ENCODE measurements at regions not wholly inside any gene's neighbourhood (a gene's known extent, or its start where the extent isn't known, plus 50 kb on each side); places are given as distances from the start of the nearest gene placed in this dataset.

GRCh38 chr20:62527781-62528180 lies 52.0 kb upstream of the GATA5 start:
- DNase-seq (ENCODE audit: low spot score): no peak

GRCh38 chr20:62528983-62529891 lies 53.4 kb upstream of the GATA5 start:
- no peak for DNase-seq (ENCODE audit: low spot score)

DNA sequence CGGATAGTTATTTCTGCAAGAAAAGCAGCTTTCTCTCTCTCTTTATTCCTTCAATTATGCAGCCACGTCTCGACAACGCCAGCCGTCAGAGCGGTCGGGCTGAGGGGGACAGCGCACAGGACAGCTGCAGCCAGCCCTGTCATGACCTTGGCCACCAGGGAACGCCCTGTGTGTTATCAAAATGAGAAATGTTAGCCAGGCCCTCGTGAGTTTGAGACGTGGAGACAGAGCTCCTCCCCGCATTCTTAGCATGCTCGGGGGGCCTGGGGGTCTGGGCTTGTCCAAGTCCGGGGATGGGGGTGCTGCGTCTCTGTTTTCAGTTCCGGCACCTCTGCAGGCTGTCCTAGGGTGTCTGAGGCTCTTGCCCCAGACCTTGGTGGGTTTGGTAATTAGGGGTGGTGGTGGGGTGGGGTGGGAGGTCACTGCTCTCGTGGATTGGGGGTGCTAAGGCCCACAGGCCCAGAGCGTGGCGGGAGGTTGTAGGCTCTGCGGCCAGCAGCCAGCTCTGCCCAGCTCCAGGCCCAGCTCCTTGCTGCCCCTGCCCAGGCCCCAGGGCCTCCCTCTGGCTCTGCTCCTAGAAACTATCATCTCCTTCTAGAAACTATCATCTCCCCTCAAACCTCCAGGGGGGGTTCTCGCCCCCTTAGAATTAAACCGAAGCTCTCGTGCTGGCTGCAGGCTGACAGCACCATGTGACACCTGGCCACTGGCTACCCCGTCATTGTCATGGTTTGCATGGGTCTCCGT lies 54.3 kb upstream of the GATA5 start:
- DNase-seq (ENCODE audit: low spot score): no peak

GRCh38 chr20:62530643-62531032 lies 54.8 kb upstream of the GATA5 start:
- no peak for DNase-seq (ENCODE audit: low spot score)

DNA sequence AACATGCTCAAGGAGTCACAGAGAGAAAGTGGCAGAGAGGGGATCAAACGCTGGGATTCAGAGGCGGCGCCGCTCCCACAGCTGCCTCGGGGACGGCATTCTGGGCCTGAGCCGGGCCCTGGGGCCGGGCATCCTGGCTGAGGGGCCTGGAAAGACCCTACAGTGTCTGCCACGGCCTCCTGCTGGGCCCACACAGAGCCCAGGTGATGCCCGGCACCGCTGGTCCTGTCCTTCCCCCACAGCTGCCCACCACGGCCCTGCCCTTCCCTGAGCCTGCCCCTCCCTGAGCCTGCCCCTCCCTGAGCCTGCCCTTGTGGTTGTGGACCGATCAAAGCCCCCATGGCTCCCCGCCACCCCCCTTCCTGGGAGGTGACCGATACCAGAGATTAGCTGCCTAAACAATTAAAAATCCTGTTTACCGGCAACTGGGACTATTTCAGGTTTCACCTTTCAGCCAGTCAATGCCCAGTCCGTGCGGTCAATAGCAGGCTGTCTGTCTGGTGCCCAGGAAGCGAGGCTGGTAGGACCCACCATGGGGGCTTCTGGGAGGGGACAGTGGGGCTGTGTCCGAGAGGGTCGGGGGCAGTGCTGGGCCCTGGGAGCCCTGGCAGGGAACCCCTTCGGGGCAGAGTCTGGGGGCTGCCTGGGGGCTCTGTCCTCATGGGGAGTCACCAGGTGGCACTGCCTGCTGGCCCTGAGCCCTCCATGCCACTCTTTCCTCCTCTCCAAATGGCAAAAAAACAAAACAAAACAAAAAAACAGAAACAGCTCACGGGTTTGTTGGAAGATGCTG lies 55.4 kb upstream of the GATA5 start:
- no peak for DNase-seq (ENCODE audit: low spot score)

DNA sequence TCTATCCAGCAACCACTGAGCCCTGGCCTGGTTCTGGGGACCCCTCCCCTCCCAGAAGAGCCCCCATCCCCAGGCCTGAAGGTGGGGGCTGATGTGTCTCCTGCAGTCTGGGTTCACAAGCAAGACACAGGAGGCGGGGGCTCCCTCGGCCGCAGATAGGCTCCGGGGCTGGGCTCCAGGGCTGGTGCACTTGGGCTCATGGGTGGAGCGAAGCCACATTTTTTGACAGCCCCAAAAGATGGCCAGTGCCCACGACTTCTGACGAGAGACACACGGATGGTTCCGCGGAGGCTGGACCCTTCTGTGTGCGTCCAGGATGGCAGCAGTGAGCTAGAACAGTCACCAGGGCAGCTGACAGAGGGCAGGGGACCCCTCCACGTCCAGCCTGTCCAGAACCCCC lies 57.1 kb upstream of the GATA5 start:
- DNase-seq (ENCODE audit: low spot score): no peak

DNA sequence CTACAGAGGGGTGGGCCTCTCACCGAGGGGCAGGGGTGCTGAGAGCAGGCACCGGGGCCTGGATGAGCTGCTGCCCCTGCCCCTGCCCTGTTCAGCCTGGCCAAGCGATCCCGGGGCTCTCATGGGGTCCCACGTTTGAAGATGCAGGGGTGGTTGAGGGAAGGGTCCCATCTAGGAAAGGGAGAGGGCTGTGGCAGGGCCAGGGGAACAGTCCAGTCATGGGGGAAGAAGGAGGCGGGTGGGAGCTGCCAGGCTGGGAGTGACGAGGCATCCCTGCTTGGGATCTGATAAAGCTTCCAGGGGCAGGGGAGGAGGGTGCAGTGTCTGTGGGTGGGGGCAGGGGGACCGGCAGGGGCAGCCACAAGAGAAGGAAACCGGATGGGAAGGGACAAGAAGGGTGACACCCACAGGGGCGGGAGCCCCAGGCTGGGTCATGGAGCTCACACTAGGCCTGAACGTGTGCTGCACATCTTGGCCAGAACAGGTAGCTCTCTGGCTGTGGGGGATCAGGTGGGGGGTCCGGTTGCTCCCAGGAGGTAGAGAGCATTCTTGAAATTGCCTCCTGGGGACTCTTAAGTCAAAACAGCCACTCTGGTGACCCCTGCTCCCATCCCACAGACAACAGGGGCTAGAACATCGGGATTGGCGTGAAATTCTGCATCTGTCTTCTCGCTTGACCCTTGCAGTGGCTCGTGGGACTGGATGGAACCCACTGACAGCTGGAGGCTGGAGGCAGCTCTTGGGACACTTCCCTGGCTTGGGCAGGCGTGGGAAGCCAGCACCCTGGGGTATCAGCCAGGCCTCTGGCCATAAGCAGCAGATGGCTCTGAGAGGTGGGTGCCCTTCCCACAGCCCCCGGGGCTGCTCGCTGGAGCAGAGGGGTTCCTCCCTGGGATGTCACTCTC lies 58.0 kb upstream of the GATA5 start:
- no peak for DNase-seq (ENCODE audit: low spot score)

DNA sequence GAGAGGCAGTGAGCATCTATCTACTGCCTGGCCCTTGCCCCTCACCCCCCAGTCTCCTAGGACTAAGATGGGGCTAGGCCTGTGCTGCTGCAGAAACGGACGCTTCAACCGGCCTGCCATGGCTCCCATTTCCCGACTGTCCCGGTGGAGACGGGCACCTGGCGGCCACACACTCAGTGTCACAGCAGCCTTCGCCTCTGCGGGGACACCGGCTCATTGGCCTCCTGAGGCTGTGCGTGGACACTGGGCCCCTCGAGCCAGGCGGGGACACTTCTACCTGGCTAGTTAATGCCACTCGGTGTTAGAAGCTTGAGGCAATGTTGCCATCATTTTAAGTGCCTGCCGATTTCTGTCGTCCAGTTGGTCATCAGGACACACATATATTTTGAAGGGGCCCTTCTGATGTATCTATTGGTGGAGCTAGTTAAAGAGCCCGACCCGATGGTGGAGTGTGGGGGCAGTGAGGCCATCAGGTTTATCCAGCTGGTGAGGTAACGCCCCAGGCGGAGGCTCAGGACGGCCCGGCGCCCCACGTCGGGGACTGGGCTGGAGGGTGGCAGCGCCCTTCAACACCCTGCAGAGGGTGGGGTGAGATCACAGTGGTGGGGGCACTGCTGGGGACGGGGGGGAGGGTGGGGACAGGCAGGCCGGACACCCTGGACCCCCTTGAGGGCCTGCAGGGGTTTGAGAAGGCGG lies 58.9 kb upstream of the GATA5 start:
- DNase-seq (ENCODE audit: low spot score): no peak

- no peak for DNase-seq (ENCODE audit: low spot score)
Observed at GRCh38 chr20:62535282-62535811, 59.6 kb upstream of the GATA5 start.

DNA sequence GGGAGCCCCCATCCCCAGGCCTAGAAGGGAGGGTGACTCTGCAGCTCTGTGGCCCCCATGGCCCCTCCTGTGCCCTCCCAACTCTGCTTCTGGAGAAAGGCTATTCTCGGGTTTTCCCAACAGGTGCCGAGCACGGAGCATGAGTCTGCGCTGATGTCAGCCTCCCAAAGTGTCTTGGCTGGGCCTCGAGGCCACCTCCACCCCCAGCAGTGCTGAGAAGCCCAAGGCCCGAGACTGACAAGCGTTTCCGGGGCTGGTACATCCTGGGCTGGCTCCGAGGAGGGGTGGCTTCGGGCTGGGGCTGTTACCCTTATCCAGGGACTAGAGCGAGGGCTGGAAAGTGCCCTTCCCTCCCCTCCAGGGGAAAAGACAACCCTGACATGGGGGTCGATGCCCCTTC lies 60.2 kb upstream of the GATA5 start:
- DNase-seq (ENCODE audit: low spot score): no peak

DNA sequence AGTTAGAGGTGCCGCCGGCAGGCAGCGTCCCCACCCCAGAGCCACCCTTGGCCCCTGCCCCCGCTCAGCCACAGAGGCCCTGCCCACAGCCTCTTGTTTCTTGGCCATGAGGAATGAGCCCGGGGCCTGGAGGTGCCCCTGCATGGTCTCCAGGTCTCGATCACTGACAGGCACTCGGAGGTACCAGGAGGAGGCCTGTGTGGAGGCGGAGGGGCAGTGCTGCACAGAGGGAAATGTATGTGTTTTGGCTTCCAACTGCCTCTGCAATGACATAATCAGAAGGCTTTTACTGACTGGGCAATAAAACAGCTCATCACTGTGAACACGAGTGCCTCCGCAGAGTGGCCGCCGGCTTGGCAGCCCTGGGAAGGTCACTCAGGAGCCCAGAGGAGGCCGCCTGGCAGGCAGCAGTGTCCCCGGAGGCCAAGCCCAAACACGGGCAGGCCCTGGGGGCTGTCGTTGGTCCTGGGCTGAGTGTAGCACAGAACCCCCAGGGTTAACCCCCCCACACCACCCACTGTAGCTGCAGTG lies 61.1 kb upstream of the GATA5 start:
- DNase-seq (ENCODE audit: low spot score): no peak

- no peak for DNase-seq (ENCODE audit: low spot score)
Observed at GRCh38 chr20:62537649-62538292, 62.0 kb upstream of the GATA5 start.

GRCh38 chr20:62539198-62540045 lies 63.6 kb upstream of the GATA5 start:
- no peak for DNase-seq (ENCODE audit: low spot score)

DNA sequence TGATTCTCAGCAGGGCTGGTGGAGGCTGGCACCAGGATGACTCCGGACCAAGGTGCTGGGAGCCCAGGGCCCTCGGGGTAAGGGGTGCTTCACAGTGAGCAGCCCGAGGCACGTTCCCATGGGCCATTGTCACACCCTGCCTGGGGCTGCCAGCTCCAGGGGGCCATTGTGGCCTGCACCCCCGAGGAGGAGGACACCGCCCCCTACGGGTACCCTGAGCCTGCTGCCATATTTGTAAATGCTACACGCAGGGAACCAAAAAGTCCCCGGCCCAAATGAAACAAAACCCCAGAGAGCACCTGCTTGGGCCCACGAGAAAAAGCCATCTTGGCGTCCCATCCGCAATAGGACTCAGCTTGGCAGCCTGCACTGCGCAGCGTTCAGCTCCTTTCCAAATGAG lies 64.7 kb upstream of the GATA5 start:
- no peak for DNase-seq (ENCODE audit: low spot score)

DNA sequence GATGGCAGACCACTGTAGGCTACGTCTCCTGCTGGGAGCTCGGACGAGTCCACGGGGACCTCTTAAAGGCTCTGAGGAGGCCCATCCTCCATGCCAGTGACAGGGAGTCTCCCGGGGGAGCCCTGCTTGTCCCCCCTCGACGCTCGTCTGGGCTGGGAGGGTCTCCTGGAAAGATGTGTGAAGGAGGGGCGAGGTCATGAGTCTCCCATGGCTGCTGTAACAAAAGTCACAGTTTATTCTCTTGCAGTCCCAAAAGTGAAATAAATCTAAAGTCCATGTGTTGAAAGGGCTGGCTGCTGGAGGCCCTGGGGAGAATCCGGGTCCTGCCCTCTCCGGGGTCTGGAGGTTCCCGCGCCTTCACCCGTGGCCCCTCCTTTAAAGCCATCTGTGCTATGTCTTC lies 67.1 kb upstream of the GATA5 start:
- no peak for DNase-seq (ENCODE audit: low spot score)

- no peak for DNase-seq (ENCODE audit: low spot score)
Observed at GRCh38 chr20:62543470-62544302, 67.9 kb upstream of the GATA5 start.

GRCh38 chr20:62544505-62545055 lies 68.8 kb upstream of the GATA5 start:
- no peak for DNase-seq (ENCODE audit: low spot score)

DNA sequence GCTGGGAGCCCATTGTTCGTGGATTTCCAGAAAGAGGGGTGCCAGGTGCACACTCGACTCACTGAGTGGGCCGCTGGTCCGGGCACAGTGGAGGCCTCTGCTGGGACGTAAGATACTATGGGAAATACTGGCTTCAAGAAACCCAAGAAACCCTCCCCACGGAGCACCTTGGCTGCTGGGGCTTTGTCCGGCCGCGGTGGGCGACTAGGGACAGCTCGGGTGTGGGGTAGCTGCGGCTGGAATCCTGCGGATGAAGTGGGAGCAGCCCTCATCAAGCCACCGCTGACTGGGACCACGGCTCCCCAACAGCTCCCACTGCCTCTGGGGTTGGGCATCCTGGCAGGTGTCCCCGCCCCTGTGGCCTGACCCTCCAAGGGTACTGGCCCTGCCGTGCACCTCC lies 69.5 kb upstream of the GATA5 start:
- DNase-seq (ENCODE audit: low spot score): no peak

Measured in AG08395 (cell line).